ENCODE measurements at regions not wholly inside any gene's neighbourhood (a gene's known extent, or its start where the extent isn't known, plus 50 kb on each side); places are given as distances from the start of the nearest gene placed in this dataset.
"Not testable (repeated sequence)": the region's sequence is repeated elsewhere in the genome, so short reads cannot be mapped to it uniquely, and the experiment has no call there.

DNA sequence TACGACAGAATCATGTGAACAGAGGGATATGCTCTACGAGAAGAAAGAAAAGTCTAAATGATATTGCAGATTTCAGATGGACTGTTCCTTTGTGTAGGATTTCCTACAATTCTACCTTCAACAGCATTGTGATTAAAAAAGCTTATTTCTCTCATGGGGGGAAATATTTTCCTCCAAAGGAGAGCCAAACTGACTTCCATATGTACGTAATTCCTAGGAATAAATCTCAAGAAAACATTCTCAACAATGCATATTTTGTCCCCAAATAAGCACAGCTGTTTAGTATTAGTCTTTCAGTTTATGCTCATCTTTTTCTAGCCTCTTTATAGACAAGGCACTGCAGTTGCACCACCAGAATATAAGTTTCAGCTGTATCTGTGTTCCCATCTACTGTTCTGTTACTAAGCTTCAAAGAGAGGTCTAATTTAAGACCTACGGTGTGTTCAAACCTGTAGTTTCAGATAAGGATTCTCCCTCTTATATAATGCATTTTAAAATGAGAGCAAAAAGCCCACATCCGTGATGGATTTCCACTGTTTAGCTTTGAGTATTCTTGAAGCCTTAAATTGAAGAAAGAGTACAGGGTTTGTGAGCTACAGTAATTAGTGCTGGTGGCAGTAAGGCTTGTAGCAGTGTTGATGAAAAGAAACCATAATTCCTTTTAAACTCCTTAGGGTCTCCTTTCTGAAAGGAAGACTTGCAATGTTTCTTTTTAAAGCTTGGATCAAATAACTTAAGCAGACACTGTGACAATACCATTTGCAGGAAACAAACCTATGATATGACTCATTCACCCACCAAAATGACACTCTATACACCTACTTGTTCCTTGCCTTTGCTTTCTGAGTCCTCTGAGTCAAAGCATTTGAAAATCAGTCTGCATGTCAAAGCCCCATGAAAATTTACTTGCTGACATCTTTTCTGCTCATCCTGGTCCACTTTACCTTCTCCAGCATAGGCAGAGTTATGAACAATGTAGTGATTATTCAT, 754.1 kb downstream of the NOVA1 start:
- DNase-seq: no peak

DNA sequence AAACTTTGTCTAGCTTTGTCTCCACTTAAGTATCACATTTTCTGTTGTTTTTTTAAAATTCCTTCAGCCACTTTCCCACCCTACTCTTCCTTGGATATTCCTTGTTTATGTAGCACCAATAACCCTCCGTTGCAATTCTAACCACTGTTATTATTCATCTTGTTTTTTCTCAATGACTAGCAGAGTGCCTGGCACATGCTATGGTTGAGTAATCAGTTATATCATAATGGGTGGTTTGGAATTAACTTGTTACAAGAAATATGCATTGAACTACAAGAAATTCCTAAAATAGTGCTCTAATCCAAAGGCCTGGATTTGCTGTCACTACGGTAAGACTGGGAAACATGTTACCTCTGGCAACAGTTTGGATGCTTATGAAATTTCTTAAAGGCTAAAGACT, 756.6 kb downstream of the NOVA1 start:
- DNase-seq: no peak

DNA sequence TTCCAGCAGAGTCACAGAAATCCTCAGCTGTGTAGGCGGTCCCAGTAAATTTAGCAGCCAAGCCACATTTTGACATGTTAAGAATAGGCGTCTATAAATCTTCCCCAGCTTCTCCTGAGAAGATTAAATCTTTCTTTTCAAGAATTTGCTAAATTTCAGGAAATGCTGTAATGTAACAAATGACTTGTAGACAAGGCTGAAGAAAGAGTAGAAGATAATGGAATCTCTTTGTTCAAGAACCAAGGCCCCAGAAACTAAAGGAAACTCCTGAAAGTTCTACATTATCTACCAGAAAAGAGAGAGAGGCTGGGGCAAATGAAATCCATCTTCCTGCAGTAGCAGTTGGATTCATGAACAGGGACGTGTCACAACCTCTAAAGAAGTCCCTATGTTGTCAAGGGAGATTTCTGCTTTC, 760.3 kb downstream of the NOVA1 start:
- DNase-seq: no peak

DNA sequence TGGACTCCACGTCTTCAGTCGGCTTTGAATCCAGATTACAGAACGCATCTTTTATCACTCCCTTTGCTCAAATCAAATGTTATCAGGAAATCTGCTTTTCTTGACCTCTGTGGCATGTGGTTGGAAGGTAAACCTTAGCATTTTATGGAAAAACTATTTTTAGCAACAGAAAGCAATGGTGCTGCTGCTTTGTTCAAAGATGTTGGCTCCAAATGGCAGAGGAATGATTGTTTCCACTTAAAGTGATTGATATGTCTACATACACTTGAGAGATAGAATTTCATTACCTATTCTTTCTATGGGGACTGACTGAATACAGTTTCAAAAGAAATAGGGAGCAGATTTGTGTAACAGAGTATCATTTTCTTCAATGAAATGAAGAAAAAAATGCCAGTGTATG, 761.2 kb downstream of the NOVA1 start:
- no peak for DNase-seq

DNA sequence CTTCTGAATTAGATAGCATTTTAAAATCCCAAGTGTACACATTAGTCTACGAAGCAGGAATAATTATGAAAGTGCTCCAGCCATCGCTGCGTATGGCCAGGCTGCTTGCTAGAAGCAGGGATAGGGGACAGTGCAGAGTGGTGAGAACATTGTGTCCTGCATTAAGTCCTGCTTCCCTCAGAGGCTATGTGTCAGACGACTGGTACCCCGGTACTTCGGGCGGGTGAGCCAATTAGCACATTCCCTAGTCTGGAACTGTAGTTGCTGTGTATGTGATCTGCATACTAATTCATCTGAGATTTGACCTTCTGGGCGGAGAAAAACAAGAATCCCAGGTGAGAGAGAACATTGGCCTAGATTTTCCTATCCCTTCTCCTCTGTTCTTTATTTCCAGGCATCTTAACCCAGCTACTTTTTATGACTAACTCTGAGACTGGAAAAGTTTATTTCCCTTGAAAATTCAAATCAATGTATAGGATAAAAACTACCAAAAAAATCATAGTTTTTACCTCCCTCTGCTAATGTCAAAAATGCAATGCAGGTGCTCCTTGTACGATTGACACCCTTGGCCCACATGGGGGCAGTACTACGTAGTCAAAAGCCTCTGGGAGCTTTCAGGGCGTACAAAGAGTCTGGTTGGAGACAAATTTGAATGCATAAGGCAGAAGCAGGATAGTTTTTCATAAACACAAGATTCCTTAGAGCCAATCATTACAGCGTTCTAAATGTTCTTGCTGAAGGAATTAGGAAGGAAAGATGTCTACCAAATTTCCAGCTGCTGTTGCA, 764.3 kb downstream of the NOVA1 start:
- peak; percentile 2 for DNase-seq

DNA sequence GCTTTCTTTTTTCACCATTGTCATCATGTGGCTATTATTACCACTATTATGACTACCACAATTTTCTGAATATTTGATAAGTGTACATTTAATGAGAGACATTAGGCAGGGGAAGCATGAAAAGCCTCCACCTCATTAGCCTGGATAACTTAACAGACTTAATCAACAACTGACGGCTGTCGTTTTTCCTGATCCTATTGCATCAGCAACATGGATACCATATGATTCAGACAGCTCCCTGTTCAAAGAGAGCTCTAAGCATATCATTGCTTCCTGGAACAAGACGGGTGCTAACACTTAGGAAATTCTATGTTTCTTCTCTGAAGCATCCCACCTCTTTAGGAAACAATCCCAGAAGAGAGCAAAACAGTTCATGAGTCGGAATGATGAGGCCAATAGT, 765.2 kb downstream of the NOVA1 start:
- no peak for DNase-seq

DNA sequence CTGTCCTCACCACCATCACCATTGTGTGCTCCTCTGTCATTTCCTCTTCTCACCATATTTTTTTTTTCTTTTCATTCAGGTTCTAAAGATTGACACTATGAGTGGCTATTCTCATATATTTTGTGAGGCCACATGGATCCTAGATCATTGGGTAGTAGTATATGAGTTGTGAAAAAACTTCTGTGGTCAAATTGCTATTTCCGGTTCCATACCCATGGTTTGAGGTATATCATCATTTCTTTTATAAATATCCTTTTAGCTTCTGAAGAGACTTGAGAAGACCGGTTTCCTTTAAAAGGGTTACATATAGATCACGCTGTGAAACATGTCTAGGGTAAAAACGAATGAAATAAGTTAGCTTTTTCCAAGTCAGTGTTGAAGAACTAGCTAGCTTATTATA, 769.3 kb downstream of the NOVA1 start:
- no peak for DNase-seq

DNA sequence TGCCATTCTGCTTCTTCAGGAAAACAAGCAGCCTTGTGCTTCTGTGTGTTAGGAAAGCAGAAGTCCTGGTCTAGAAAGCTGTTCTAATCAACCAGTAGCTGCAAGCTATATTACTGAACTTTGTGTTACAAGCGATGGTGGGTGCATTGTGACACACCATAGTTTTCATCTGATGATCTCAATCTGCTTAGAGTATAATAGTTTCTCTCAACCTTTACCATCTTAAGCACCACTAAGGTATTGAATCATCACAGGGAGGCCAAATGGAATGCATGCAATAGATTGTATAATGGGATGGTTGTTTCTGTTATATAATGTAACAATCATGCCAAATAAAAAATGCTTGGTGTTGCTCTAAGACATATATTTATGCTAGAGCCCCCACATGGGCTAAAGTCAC, 771.7 kb downstream of the NOVA1 start:
- no peak for DNase-seq

DNA sequence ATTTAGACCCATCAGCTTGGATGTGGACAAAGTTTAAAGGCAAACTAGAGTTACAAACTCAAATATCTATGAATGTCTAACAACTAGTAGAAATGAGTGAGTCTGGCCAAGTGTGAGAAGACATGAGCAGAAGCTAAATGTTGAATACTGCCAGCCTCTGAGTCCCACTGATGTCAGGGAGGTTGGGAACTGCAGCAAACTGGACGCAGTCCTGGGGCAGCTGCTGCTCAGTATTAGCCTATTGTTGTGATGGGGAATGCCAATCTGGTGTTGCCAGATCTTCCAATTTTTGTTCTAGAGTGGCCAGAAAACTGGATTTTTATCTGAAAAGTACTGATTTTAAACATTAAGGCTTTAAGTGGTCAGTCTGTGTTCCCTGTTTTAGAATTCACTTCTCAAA, 770.4 kb upstream of the STXBP6 start:
- DNase-seq: no peak

DNA sequence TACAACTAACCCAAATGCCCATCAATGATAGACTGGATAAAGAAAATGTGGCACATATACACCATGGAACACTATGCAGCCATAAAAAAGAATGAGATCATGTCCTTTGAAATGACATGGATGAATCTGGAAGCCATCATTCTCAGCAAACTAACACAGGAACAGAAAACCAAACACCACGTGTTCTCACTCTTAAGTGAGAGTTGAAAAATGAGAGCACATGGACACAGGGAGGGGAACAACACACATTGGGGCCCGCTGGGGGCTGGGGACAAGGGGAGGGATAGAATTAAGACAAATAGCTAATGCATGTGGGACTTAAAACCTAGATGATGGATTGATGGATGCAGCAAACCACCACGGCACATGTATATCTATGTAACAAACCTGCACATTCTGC, 764.7 kb upstream of the STXBP6 start:
- not testable (repeated sequence) for DNase-seq

DNA sequence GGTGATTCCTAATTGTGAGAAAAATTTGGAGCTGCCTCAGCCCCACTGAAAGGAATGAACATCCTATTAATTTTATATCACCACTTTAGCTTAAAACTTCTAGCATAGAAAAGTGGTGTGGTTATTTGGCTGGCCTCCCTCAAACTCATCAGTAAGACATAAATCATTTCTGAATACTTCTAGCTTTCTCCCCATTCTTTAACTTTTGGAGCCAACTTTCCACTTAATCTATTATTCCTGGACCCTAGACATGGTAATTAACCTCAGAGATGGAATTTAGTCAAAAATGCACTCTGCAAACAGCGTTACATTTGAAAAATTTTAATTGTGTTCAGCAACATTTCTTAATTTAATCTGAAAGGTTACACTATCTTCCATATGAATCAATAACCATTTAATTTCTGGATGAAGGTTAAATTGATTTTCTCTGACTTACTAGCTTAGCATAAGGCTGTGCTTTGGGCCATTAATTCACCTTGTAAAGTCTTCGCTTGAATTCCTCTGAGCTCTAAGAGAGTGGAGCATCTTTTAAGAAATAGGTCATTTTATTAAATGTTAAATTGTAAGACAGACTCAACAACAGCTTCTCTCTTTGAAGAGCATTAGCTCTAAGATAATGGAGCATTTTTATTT, 753.6 kb upstream of the STXBP6 start:
- no peak for DNase-seq

DNA sequence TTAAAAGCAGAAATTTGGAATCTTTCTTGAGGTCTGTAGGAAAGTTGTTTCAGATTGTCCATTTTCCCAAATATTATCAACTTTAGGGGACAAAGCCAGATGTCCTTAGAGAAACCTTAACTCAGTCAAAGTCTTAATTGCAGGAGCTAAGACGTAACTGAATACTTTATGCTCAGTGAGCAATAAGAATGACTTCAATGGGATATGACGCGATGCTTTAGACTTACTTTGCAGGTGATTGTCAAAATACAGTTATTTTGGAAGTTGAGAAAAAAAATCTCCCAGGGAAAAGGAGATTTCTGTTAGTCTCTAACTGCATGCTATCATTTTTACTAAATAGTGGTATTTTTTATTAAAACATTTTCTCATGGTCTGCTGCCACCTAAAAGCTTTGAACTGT, 750.9 kb upstream of the STXBP6 start:
- DNase-seq: no peak

DNA sequence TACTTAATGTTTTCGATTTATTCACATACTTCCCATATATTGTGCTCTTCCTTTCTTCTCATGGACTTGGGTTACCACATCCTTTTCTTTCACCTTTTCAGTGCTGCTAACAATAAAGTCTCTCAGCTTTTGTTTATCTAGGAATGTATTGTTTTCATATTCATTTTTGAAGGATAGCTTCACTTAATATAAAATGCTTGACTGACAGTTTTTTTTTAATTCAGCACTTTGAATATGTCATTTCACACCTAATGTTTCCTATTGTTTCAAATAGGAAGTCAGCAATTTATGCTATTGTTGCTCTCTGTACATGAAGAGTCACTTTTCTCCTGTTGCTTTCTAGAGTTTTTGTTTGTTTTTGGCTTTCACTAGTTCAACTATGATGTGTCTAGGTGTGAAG, 738.3 kb upstream of the STXBP6 start:
- DNase-seq: no peak

DNA sequence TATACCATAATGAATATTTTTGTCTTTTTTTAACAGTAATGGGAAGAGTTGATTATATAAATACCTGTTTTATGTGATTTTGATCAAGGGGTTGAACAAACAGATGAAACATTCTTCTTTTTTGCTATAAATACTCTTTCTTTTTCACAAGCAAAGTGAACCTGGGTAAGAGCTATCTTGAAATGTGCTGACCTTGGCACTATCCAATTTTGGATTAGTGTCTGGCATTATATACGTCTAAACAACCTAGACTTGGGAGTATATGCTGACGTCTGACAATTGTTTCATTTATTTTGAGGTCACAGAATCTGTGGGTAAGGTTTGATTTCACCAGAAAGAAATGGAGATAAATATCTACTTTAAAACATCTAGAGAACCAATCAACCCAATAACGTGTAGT, 716.0 kb upstream of the STXBP6 start:
- DNase-seq: no peak

DNA sequence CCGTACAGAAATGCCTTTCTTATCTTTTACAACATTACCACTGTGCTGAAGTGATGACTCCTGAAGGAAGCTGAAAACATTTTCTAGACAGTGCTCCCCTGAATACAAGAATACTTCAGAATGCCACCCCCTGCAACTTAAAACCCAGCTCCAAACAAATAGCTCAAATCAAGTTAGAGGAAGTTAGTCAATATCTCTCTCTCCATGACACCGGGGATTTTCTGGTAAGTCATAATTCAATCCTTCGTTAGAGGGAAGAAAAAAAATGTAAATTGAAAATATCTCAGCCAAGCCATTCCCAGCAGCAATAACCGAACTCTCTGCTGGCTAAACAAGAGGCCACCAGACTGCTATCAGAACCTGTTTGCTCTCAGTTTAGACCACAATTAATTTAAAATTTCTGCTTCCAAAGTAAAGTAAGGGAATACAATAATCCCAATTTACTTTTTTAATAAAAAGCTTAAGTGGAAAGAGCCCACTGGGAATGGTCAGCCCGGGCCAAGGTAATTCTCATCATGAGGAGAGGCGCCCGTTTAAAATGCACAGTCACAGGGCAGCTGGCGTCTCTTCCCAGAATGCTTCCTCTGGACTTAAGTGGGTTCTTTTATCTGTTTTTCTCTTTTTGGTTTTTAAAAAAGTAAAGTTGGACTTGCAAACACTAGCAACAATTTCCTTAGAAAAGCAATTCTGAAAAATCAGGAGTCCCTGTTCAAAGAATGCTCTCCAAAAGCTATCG, 710.1 kb upstream of the STXBP6 start:
- no peak for DNase-seq

DNA sequence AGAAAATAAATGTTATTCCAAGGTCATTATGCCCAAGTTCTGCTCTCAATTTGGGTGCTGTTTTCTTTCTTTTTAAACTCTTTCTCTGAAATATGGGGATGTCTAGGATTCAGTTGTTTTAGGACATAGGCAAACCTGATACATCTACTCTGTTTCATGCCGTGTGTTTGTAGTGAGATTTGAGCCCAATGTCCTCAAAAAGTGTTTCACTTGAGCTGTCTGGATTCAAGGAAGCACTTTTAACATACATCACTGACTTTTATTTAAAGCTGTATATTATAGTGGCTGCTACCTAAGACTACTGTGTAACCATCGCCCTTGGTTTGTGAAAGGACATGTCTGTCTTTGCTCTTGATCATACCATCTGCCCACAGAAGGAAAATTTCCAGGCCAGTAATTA, 709.3 kb upstream of the STXBP6 start:
- no peak for DNase-seq

DNA sequence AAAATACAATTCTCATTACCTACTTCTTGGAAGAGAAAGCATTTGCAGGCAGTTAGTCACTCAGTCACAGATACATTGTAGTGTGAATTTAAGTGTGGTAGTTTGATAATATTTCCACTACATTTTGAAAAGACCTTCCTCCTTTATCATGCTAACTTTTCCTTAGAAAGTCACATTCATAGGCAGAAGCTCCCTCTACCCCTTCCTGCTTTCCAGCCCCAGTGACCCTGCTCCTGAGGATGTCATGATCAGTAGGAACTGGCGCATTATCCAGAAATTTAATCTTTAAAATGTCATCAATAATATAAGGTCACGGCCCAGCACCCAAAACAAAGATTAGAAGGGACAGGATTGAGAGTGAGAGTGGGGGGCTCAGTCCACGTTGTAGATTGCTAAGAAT, 707.4 kb upstream of the STXBP6 start:
- no peak for DNase-seq

DNA sequence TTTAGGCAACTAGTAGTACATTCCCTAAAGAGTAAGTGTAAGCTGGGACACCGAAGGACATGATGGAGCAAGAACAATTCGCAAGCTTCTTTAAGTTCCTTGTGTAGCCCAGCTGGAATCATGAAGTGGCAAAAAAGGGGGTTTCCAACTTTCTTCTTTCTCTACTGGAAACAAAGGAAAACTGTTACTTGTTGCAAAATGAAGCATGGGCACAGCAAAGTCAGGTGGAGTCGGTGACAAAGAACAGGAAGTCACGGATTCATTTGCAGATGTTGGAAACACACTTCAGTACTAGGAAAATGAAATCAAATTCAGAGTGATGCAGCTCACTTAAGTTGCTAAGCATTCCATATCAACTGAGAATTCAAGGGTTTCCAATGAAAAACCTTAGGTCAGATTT, 706.9 kb upstream of the STXBP6 start:
- DNase-seq: no peak

DNA sequence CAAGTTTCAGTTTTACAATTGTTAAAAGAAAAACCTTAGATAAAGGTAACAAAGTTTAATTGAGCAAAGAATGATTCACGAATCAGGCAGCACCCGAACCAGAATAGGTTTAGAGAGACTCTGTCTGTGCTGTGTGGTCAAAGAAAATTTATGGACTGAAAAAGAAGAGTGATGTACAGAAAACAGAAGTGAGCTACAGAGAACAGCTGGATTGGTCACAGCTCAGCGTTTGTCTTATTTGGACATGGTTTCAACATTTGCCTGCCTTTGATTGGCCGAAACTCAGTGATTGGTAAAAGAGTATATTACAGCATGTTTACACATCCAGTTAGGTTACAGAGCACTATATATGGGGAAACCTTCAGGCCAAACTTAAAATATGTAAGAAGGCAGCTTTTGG, 703.2 kb upstream of the STXBP6 start:
- no peak for DNase-seq

DNA sequence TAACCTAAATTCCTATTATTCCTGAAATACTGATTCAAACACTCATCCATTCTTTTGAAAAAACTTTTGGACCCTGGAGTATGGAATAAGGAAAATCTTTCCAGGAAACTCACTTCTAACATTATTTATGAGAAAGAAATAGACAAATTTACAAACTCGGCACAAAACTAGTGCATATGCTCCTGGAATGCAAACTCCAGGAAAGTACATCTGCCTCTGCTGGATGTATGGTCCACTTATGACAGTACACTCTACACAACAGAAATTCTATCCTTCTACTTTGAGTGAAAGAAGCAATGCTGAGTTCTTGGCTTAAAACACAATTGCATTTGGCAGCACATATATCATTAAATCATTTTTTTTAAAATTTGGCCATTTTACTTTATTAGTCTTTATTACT, 700.5 kb upstream of the STXBP6 start:
- no peak for DNase-seq

All from stimulated activated CD4-positive, alpha-beta T cell treated with anti-CD3 and anti-CD28 coated beads, Interleukin-15, amount 100 ng/mL, for 24 hours (primary cell).